ENCODE measurements at regions not wholly inside any gene's neighbourhood (a gene's known extent, or its start where the extent isn't known, plus 50 kb on each side); places are given as distances from the start of the nearest gene placed in this dataset.

- no peaks in the 10 kb centered on the region for H3K27me3 ChIP-seq (replicated peaks in 1 of 4; ENCODE audit: control extremely low read depth in 1 of 4, control insufficient read depth in 3 of 4, insufficient read depth in 4 of 4, low read length in 3 of 4)
- intact Hi-C loops (cut with micrococcal nuclease) = no loop called here
- H3K4me2 ChIP-seq (replicated peaks; ENCODE audit: low read depth, low read length, poor library complexity, severe bottlenecking) = no peak overlapping the region
- H3K79me2 ChIP-seq (ENCODE audit: control insufficient read depth, insufficient read depth, low read length) = no peaks in the 10 kb centered on the region
- WGBS (ENCODE audit: insufficient coverage) = 8% methylated on average over 4 of the region's 5 CpGs
- H2AFZ ChIP-seq (ENCODE audit: insufficient read depth, low read depth, low read length, poor library complexity, severe bottlenecking) = no peak overlapping the region
- no peaks in the 10 kb centered on the region for H3K36me3 ChIP-seq (replicated peaks in 1 of 2; ENCODE audit: control extremely low read depth in 1 of 2, control insufficient read depth in 1 of 2, extremely low read depth in 1 of 2, insufficient read depth in 2 of 2, low read length in 1 of 2)
- Mint-ChIP-seq H3K9me3 (ENCODE audit: insufficient read depth) (no peaks in the 10 kb centered on the region), H3K4me1 (peaks cover 8% of the 10 kb centered on the region), H3K4me3 (no peak overlapping the region), H3K27ac (no peak overlapping the region), H3K27me3 (peaks cover 22% of the 10 kb centered on the region)
- ATAC-seq (ENCODE audit: low read depth) (peak; percentile 47), DNase-seq (peak; percentile 39)
- no peak overlapping the region for H3K9ac ChIP-seq (ENCODE audit: low read length)
- no peaks in the 10 kb centered on the region for H4K20me1 ChIP-seq (ENCODE audit: control insufficient read depth, insufficient read depth, low read length, poor library complexity, severe bottlenecking)
- POLR2A ChIA-PET = no interaction called here
- H3K4me3 ChIP-seq (ENCODE audit: control extremely low read depth in 1 of 5, extremely low read depth in 1 of 5, insufficient read depth in 1 of 5, low read depth in 2 of 5, low read length in 4 of 5) = no peak overlapping the region
- peaks cover 0 to 7% of the 10 kb centered on the region in 2 donors for H3K4me1 ChIP-seq (ENCODE audit: control insufficient read depth in 2 of 2, insufficient read depth in 2 of 2, low read length in 2 of 2)
- CTCF ChIA-PET = interaction anchor here (0.8 to 1.9 kb wide), 6 partner anchors 8 to 370 kb away, joined by 3 to 9 read pairs (median 6); no protein-coding TSS in a partner anchor
- no peaks in the 10 kb centered on the region for H3K9me3 ChIP-seq (ENCODE audit: control extremely low read depth in 1 of 3, control insufficient read depth in 2 of 3, insufficient read depth in 1 of 3, low read length in 2 of 3)
- no peak overlapping the region for H3K27ac ChIP-seq (ENCODE audit: low read length in 2 of 2)
- no peak for TF ChIP-seq EZH2 (IDR thresholded peaks at IDR 0.05; ENCODE audit: borderline replicate concordance, insufficient read depth, low read depth, low read length, poor library complexity, severe bottlenecking)
- TF ChIP-seq, protein P1, sequence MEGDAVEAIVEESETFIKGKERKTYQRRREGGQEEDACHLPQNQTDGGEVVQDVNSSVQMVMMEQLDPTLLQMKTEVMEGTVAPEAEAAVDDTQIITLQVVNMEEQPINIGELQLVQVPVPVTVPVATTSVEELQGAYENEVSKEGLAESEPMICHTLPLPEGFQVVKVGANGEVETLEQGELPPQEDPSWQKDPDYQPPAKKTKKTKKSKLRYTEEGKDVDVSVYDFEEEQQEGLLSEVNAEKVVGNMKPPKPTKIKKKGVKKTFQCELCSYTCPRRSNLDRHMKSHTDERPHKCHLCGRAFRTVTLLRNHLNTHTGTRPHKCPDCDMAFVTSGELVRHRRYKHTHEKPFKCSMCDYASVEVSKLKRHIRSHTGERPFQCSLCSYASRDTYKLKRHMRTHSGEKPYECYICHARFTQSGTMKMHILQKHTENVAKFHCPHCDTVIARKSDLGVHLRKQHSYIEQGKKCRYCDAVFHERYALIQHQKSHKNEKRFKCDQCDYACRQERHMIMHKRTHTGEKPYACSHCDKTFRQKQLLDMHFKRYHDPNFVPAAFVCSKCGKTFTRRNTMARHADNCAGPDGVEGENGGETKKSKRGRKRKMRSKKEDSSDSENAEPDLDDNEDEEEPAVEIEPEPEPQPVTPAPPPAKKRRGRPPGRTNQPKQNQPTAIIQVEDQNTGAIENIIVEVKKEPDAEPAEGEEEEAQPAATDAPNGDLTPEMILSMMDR (IDR thresholded peaks at IDR 0.05) = no peak
These were observed 358.2 kb upstream of the NPVF start for GRCh38 chr7:25586513-25586912.

DNA sequence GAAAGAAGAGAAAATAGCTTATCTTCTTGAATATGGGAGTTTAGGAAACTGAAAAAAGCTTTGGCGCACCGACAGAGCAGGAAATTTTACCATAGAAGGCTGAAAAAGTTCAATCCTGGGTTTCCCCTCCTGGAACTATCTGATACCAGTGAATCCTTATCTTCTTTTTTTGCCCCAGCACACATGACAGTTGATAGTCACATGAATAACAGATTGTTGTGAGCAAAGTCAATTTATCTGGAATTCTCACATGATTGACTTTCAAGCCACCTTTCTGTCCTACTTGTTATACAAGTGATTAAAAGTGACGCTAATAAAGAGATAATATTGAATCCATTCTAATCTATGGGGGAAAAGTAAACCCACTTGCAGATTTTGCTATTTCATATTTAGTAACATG, 365.8 kb upstream of the NPVF start:
- ChIA-PET POLR2A (no interaction called here), CTCF (no interaction called here)
- WGBS (ENCODE audit: insufficient coverage) = no CpG with 5 or more reads among the region's 3 CpGs
- Mint-ChIP-seq H3K4me3 (no peak overlapping the region), H3K27ac (no peak overlapping the region), H3K4me1 (no peaks in the 10 kb centered on the region), H3K9me3 (ENCODE audit: insufficient read depth) (no peaks in the 10 kb centered on the region), H3K27me3 (peaks cover 18% of the 10 kb centered on the region)
- Histone ChIP-seq H4K20me1 (ENCODE audit: control insufficient read depth, insufficient read depth, low read length, poor library complexity, severe bottlenecking) (no peaks in the 10 kb centered on the region), H3K9ac (ENCODE audit: low read length) (no peak overlapping the region), H3K4me3 (ENCODE audit: control extremely low read depth in 1 of 5, extremely low read depth in 1 of 5, insufficient read depth in 1 of 5, low read depth in 2 of 5, low read length in 4 of 5) (no peak overlapping the region), H3K4me1 (ENCODE audit: control insufficient read depth in 2 of 2, insufficient read depth in 2 of 2, low read length in 2 of 2) (no peaks in the 10 kb centered on the region), H3K4me2 (replicated peaks; ENCODE audit: low read depth, low read length, poor library complexity, severe bottlenecking) (no peak overlapping the region), H2AFZ (ENCODE audit: insufficient read depth, low read depth, low read length, poor library complexity, severe bottlenecking) (no peak overlapping the region), H3K79me2 (ENCODE audit: control insufficient read depth, insufficient read depth, low read length) (no peaks in the 10 kb centered on the region), H3K27ac (ENCODE audit: low read length in 2 of 2) (no peak overlapping the region), H3K36me3 (replicated peaks in 1 of 2; ENCODE audit: control extremely low read depth in 1 of 2, control insufficient read depth in 1 of 2, extremely low read depth in 1 of 2, insufficient read depth in 2 of 2, low read length in 1 of 2) (no peaks in the 10 kb centered on the region), H3K9me3 (ENCODE audit: control extremely low read depth in 1 of 3, control insufficient read depth in 2 of 3, insufficient read depth in 1 of 3, low read length in 2 of 3) (no peaks in the 10 kb centered on the region), H3K27me3 (replicated peaks in 1 of 4; ENCODE audit: control extremely low read depth in 1 of 4, control insufficient read depth in 3 of 4, insufficient read depth in 4 of 4, low read length in 3 of 4) (no peaks in the 10 kb centered on the region)
- DNase-seq (no peak), ATAC-seq (ENCODE audit: low read depth) (no peak)
- TF ChIP-seq, protein P1 (IDR thresholded peaks at IDR 0.05) = no peak
- TF ChIP-seq EZH2 (IDR thresholded peaks at IDR 0.05; ENCODE audit: borderline replicate concordance, insufficient read depth, low read depth, low read length, poor library complexity, severe bottlenecking) = no peak
- intact Hi-C loops (cut with micrococcal nuclease) = no loop called here
